CD4-positive, alpha-beta memory T cell (primary cell): ENCODE measurements at regions not wholly inside any gene's neighbourhood (a gene's known extent, or its start where the extent isn't known, plus 50 kb on each side); places are given as distances from the start of the nearest gene placed in this dataset.

Experiments
- CTCF ChIA-PET: fragments of 350-600 bp; sonication (Branson Sonifier 250); formaldehyde crosslinking; loops from one replicate; lab custom pipeline; 2021; ENCODE audit warnings: inconsistent platforms; ENCODE audit not compliant: partially characterized antibody; lab: Charles Lee
- POLR2A ChIA-PET: fragments of 350-600 bp; sonication (Branson Sonifier 250); formaldehyde crosslinking; loops from one replicate; lab custom pipeline; 2021; ENCODE audit not compliant: partially characterized antibody; lab: Charles Lee
- DNase-seq, 5 donors: peaks; one replicate each; pipeline versions ENCODE4 v3.0.0 to v3.0.0-alpha.2; 2020 to 2022; ENCODE audit warnings: mixed read lengths in 1 of 5
- H3K27ac ChIP-seq: one replicate; pipeline ENCODE4 v1.7.0; 2013; ENCODE audit warnings: low read depth, low read length
- H3K27me3 ChIP-seq: 2 replicates; pipeline ENCODE4 v1.7.0; 2013; ENCODE audit warnings: mild to moderate bottlenecking, low read length, moderate library complexity; ENCODE audit not compliant: insufficient read depth
- H3K36me3 ChIP-seq: 2 replicates; pipeline ENCODE4 v1.7.0; 2013; ENCODE audit warnings: mild to moderate bottlenecking, low read length, moderate library complexity; ENCODE audit not compliant: insufficient read depth
- H3K4me1 ChIP-seq: 2 replicates; pipeline ENCODE4 v1.7.0; 2013; ENCODE audit warnings: mild to moderate bottlenecking, low read length, moderate library complexity; ENCODE audit not compliant: insufficient read depth
- H3K4me3 ChIP-seq, 2 donors: one replicate each; pipeline ENCODE4 v1.7.0; 2013; ENCODE audit warnings: low read length in 2 of 2, mild to moderate bottlenecking in 1 of 2
- H3K9me3 ChIP-seq, 2 donors: one replicate each; pipeline ENCODE4 v1.7.0; 2013; ENCODE audit warnings: low read length in 2 of 2, control low read depth in 1 of 2; ENCODE audit not compliant: control insufficient read depth in 1 of 2
- H3K27ac Mint-ChIP-seq, 7 donors: one replicate each; pipeline ENCODE4 v1.8.0; 2020 to 2021; ENCODE audit warnings: mixed read lengths in 7 of 7, mild to moderate bottlenecking in 6 of 7, inconsistent platforms in 3 of 7, moderate library complexity in 3 of 7
- H3K27me3 Mint-ChIP-seq, 2 donors: one replicate each; pipeline ENCODE4 v1.8.0; 2020 to 2021; ENCODE audit warnings: mixed read lengths in 2 of 2
- H3K36me3 Mint-ChIP-seq, 2 donors: one replicate each; pipeline ENCODE4 v1.8.0; 2020 to 2021; ENCODE audit warnings: mixed read lengths in 2 of 2, inconsistent platforms in 1 of 2, mild to moderate bottlenecking in 1 of 2
- H3K4me1 Mint-ChIP-seq, 4 donors: one replicate each; pipeline ENCODE4 v1.8.0; 2020 to 2021; ENCODE audit warnings: mixed read lengths in 4 of 4, mild to moderate bottlenecking in 1 of 4
- H3K4me3 Mint-ChIP-seq, 8 donors: one replicate each; pipeline ENCODE4 v1.8.0; 2020 to 2021; ENCODE audit warnings: mixed read lengths in 8 of 8, mild to moderate bottlenecking in 7 of 8, moderate library complexity in 6 of 8, inconsistent platforms in 3 of 8
- H3K9me3 Mint-ChIP-seq, 8 donors: one replicate each; pipeline ENCODE4 v1.8.0; 2020 to 2021; ENCODE audit warnings: mixed read lengths in 8 of 8, mild to moderate bottlenecking in 5 of 8, inconsistent platforms in 3 of 8, moderate library complexity in 1 of 8
- intact Hi-C: fragments of 100-400 bp; cut with micrococcal nuclease; formaldehyde crosslinking; loops from one replicate; pipeline ENCODE4 v1.15.1; 2023

- H3K27me3 ChIP-seq: no peaks in the 10 kb centered on the region
- ChIA-PET POLR2A (interaction anchor here (1.2 to 3.2 kb wide), 2 partner anchors 11 to 93 kb away, joined by 6 to 24 read pairs; partner anchors contain the start of gene RASD1), CTCF (interaction anchor here (1.7 kb wide), 1 partner anchor 10 kb away, joined by 5 read pairs; no protein-coding TSS in a partner anchor)
- no peak overlapping the region for H3K4me3 ChIP-seq
- H3K27ac Mint-ChIP-seq: peak overlapping the region; percentile 37 to 97 (median 88)
- peak overlapping the region; percentile 34 to 85 (median 80) for H3K4me3 Mint-ChIP-seq
- H3K36me3 Mint-ChIP-seq: peaks cover 0 to 1% of the 10 kb centered on the region in 2 donors
- peak overlapping the region; percentile 14 for H3K27ac ChIP-seq
- DNase-seq: no peak
- H3K27me3 Mint-ChIP-seq: no peaks in the 10 kb centered on the region
- intact Hi-C loops: loop anchor here (1.0 kb wide), 1 partner anchor 37 kb away; no protein-coding TSS in a partner anchor
- no peaks in the 10 kb centered on the region for H3K9me3 Mint-ChIP-seq
- no peaks in the 10 kb centered on the region for H3K36me3 ChIP-seq
- H3K9me3 ChIP-seq: no peaks in the 10 kb centered on the region
- H3K4me1 Mint-ChIP-seq: peaks cover 38 to 76% (median 60%) of the 10 kb centered on the region in 4 donors
- H3K4me1 ChIP-seq: peaks cover 43% of the 10 kb centered on the region
Measured at GRCh38 chr17:17403065-17403464, 73.7 kb upstream of the MED9 start.

- ChIA-PET POLR2A (interaction anchor here (0.8 to 3.2 kb wide), 5 partner anchors 7 to 92 kb away, joined by 3 to 24 read pairs (median 6); partner anchors contain the start of gene RASD1), CTCF (no interaction called here)
- Histone ChIP-seq H3K4me1 (peaks cover 43% of the 10 kb centered on the region), H3K36me3 (no peaks in the 10 kb centered on the region), H3K9me3 (no peaks in the 10 kb centered on the region), H3K4me3 (peak overlapping the region; percentile 17 to 44), H3K27me3 (no peaks in the 10 kb centered on the region), H3K27ac (peak overlapping the region; percentile 14)
- H3K27ac Mint-ChIP-seq: peak overlapping the region; percentile 82 to 97 (median 91)
- intact Hi-C loops: loop anchor here (1.0 kb wide), 1 partner anchor 36 kb away; no protein-coding TSS in a partner anchor
- peak; percentile 50 to 60 (median 51) for DNase-seq
- no peaks in the 10 kb centered on the region for H3K9me3 Mint-ChIP-seq
- H3K4me3 Mint-ChIP-seq: peak overlapping the region; percentile 54 to 85 (median 80)
- peaks cover 0 to 1% of the 10 kb centered on the region in 2 donors for H3K36me3 Mint-ChIP-seq
- peaks cover 40 to 84% (median 59%) of the 10 kb centered on the region in 4 donors for H3K4me1 Mint-ChIP-seq
- H3K27me3 Mint-ChIP-seq: no peaks in the 10 kb centered on the region
Measured at GRCh38 chr17:17403899-17404576, 72.8 kb upstream of the MED9 start.

GRCh38 chr17:17405673-17406072 is 71.1 kb upstream of the MED9 start:
- ChIA-PET POLR2A (interaction anchor here (1.0 to 3.2 kb wide), 3 partner anchors 9 to 299 kb away, joined by 3 to 24 read pairs (median 4); no protein-coding TSS in a partner anchor), CTCF (no interaction called here)
- Histone ChIP-seq H3K27me3 (no peaks in the 10 kb centered on the region), H3K4me1 (peaks cover 43% of the 10 kb centered on the region), H3K36me3 (no peaks in the 10 kb centered on the region), H3K27ac (no peak overlapping the region), H3K9me3 (no peaks in the 10 kb centered on the region), H3K4me3 (no peak overlapping the region)
- DNase-seq: no peak
- peaks cover 0 to 1% of the 10 kb centered on the region in 2 donors for H3K36me3 Mint-ChIP-seq
- intact Hi-C loops: no loop called here
- H3K4me3 Mint-ChIP-seq: peak overlapping the region in 1 of 8 donors; percentile 34
- peaks cover 43 to 77% (median 60%) of the 10 kb centered on the region in 4 donors for H3K4me1 Mint-ChIP-seq
- no peaks in the 10 kb centered on the region for H3K9me3 Mint-ChIP-seq
- no peaks in the 10 kb centered on the region for H3K27me3 Mint-ChIP-seq
- peak overlapping the region in 2 of 7 donors; percentile 29 to 48 for H3K27ac Mint-ChIP-seq

- Histone ChIP-seq H3K36me3 (no peaks in the 10 kb centered on the region), H3K4me3 (no peak overlapping the region), H3K9me3 (no peaks in the 10 kb centered on the region), H3K4me1 (peaks cover 43% of the 10 kb centered on the region), H3K27ac (no peak overlapping the region), H3K27me3 (no peaks in the 10 kb centered on the region)
- Mint-ChIP-seq H3K4me3 (peak overlapping the region in 1 of 8 donors; percentile 34), H3K4me1 (peaks cover 41 to 71% (median 57%) of the 10 kb centered on the region in 4 donors), H3K27me3 (no peaks in the 10 kb centered on the region), H3K36me3 (peaks cover 0 to 1% of the 10 kb centered on the region in 2 donors), H3K27ac (peak overlapping the region in 4 of 7 donors; percentile 43 to 75 (median 70)), H3K9me3 (no peaks in the 10 kb centered on the region)
- POLR2A ChIA-PET: no interaction called here
- CTCF ChIA-PET: no interaction called here
- DNase-seq: no peak
- intact Hi-C loops: no loop called here
Measured at GRCh38 chr17:17406225-17406624, 70.6 kb upstream of the MED9 start.

GRCh38 chr17:17408236-17408794 is 68.5 kb upstream of the MED9 start:
- Histone ChIP-seq H3K27me3 (no peaks in the 10 kb centered on the region), H3K4me1 (peaks cover 32% of the 10 kb centered on the region), H3K36me3 (no peaks in the 10 kb centered on the region), H3K9me3 (no peaks in the 10 kb centered on the region), H3K27ac (no peak overlapping the region), H3K4me3 (no peak overlapping the region)
- Mint-ChIP-seq H3K27me3 (no peaks in the 10 kb centered on the region), H3K4me3 (peak overlapping the region in 1 of 8 donors; percentile 56), H3K27ac (no peak overlapping the region), H3K9me3 (no peaks in the 10 kb centered on the region), H3K36me3 (peaks cover 0 to 1% of the 10 kb centered on the region in 2 donors), H3K4me1 (peaks cover 31 to 55% (median 45%) of the 10 kb centered on the region in 4 donors)
- ChIA-PET CTCF (interaction anchor here (0.5 to 0.7 kb wide), 2 partner anchors 32 to 90 kb away, joined by 3 read pairs; no protein-coding TSS in a partner anchor), POLR2A (interaction anchor here (1.4 kb wide), 1 partner anchor 17 kb away, joined by 3 read pairs; no protein-coding TSS in a partner anchor)
- DNase-seq: no peak
- intact Hi-C loops: no loop called here

- no peak overlapping the region for H3K4me3 Mint-ChIP-seq
- Histone ChIP-seq H3K4me1 (peaks cover 12% of the 10 kb centered on the region), H3K27me3 (no peaks in the 10 kb centered on the region), H3K4me3 (no peak overlapping the region), H3K27ac (no peak overlapping the region), H3K36me3 (no peaks in the 10 kb centered on the region), H3K9me3 (no peaks in the 10 kb centered on the region)
- ChIA-PET POLR2A (no interaction called here), CTCF (interaction anchor here (0.8 to 1.7 kb wide), 2 partner anchors 14 to 18 kb away, joined by 3 read pairs; no protein-coding TSS in a partner anchor)
- no peak overlapping the region for H3K27ac Mint-ChIP-seq
- peaks cover 0 to 5% of the 10 kb centered on the region in 2 donors for H3K27me3 Mint-ChIP-seq
- H3K36me3 Mint-ChIP-seq: peaks cover 0 to 1% of the 10 kb centered on the region in 2 donors
- intact Hi-C loops: no loop called here
- DNase-seq: no peak
- H3K9me3 Mint-ChIP-seq: no peaks in the 10 kb centered on the region
- H3K4me1 Mint-ChIP-seq: peaks cover 14 to 39% (median 28%) of the 10 kb centered on the region in 4 donors
Measured at GRCh38 chr17:17410357-17410756, 66.4 kb upstream of the MED9 start.

- Mint-ChIP-seq H3K4me1 (peaks cover 17 to 36% (median 29%) of the 10 kb centered on the region in 4 donors), H3K27ac (no peak overlapping the region), H3K36me3 (peaks cover 0 to 1% of the 10 kb centered on the region in 2 donors), H3K27me3 (peaks cover 0 to 5% of the 10 kb centered on the region in 2 donors), H3K9me3 (no peaks in the 10 kb centered on the region), H3K4me3 (no peak overlapping the region)
- ChIA-PET POLR2A (no interaction called here), CTCF (interaction anchor here (1.7 kb wide), 1 partner anchor 19 kb away, joined by 3 read pairs; no protein-coding TSS in a partner anchor)
- peaks cover 9% of the 10 kb centered on the region for H3K4me1 ChIP-seq
- H3K27ac ChIP-seq: no peak overlapping the region
- DNase-seq: no peak
- no peaks in the 10 kb centered on the region for H3K9me3 ChIP-seq
- no peaks in the 10 kb centered on the region for H3K36me3 ChIP-seq
- no peak overlapping the region for H3K4me3 ChIP-seq
- H3K27me3 ChIP-seq: no peaks in the 10 kb centered on the region
- intact Hi-C loops: no loop called here
Measured at GRCh38 chr17:17411692-17412091, 65.1 kb upstream of the MED9 start.
